Neural cell (in vitro differentiated cells): ENCODE measurements at regions not wholly inside any gene's neighbourhood (a gene's known extent, or its start where the extent isn't known, plus 50 kb on each side); places are given as distances from the start of the nearest gene placed in this dataset.

ENCODE experiments used
- H2AFZ ChIP-seq: fragments of 200-600, 300-800 bp; sonication (generic), shearing (Covaris generic); 2 replicates; pipeline ENCODE4 v1.6.0; 2014; ENCODE audit warnings: low read depth, mild to moderate bottlenecking, antibody characterized with exemption, low read length, moderate library complexity
- H3F3A ChIP-seq: fragments of 200-600 bp; shearing (Covaris generic); 2 replicates; pipeline ENCODE4 v1.6.1; 2016; ENCODE audit warnings: mild to moderate bottlenecking, moderate library complexity, mixed read lengths, antibody characterized with exemption, low read length; ENCODE audit not compliant: insufficient read depth, poor library complexity, severe bottlenecking
- H3K27ac ChIP-seq: fragments of 200-600, 300-800 bp; sonication (generic), shearing (Covaris generic); 2 replicates; pipeline ENCODE4 v1.5.1; 2014; ENCODE audit warnings: mild to moderate bottlenecking, low read length, moderate library complexity
- H3K27me3 ChIP-seq: fragments of 300-800, 200-600 bp; sonication (generic), shearing (Covaris generic); 2 replicates; pipeline ENCODE4 v1.6.0; 2014; ENCODE audit warnings: mild to moderate bottlenecking, low read depth, low read length, moderate library complexity; ENCODE audit not compliant: insufficient read depth
- H3K36me3 ChIP-seq: fragments of 300-800, 200-600 bp; sonication (generic), shearing (Covaris generic); 2 replicates; pipeline ENCODE4 v1.5.1; 2014; ENCODE audit warnings: mild to moderate bottlenecking, antibody characterized with exemption, low read length, moderate library complexity; ENCODE audit not compliant: insufficient read depth
- H3K4me2 ChIP-seq: fragments of 300-800, 200-600 bp; sonication (generic), shearing (Covaris generic); 2 replicates; pipeline ENCODE4 v1.6.0; 2014; ENCODE audit warnings: mild to moderate bottlenecking, low read length
- H3K4me3 ChIP-seq: fragments of 300-800, 200-600 bp; sonication (generic), shearing (Covaris generic); 2 replicates; pipeline ENCODE4 v1.5.1; 2014; ENCODE audit warnings: mild to moderate bottlenecking, low read length, moderate library complexity
- H3K79me2 ChIP-seq: fragments of 200-600 bp; shearing (Covaris generic); replicated peaks from 2 replicates; pipeline ENCODE4 v1.6.0; 2014; ENCODE audit warnings: mild to moderate bottlenecking, low read length, moderate library complexity; ENCODE audit not compliant: insufficient read depth
- H3K9ac ChIP-seq: fragments of 300-800, 200-600 bp; sonication (generic), shearing (Covaris generic); 2 replicates; pipeline ENCODE4 v1.6.1; 2016; ENCODE audit warnings: mild to moderate bottlenecking, low read length, mixed read lengths
- H3K9me2 ChIP-seq: fragments of 200-600 bp; shearing (Covaris generic); 2 replicates; pipeline ENCODE4 v1.6.1; 2016; ENCODE audit warnings: mild to moderate bottlenecking, low read length, mixed read lengths; ENCODE audit not compliant: insufficient read depth
- H3K9me3 ChIP-seq: fragments of 200-600, 300-800 bp; sonication (generic), shearing (Covaris generic); 2 replicates; pipeline ENCODE4 v1.6.1; 2016; ENCODE audit warnings: mild to moderate bottlenecking, mixed run types, low read length, moderate library complexity, mixed read lengths
- H4K20me1 ChIP-seq: fragments of 200-600 bp; shearing (Covaris generic); 2 replicates; pipeline ENCODE4 v1.6.1; 2016; ENCODE audit warnings: mild to moderate bottlenecking, mixed run types; ENCODE audit not compliant: insufficient read depth
- EP300 ChIP-seq: fragments of 450-650 bp; conservative IDR thresholded peaks from 2 replicates; pipeline ENCODE4 v1.6.1; 2014; ENCODE audit warnings: antibody characterized with exemption, mild to moderate bottlenecking, moderate library complexity; ENCODE audit not compliant: poor library complexity, severe bottlenecking
- EZH2 ChIP-seq: fragments of 200-600, 300-800 bp; shearing (Covaris generic), sonication (generic); IDR thresholded peaks from 2 replicates; pipeline ENCODE4 v1.6.1; 2014; ENCODE audit warnings: antibody characterized with exemption, low read length, borderline replicate concordance, mild to moderate bottlenecking; ENCODE audit not compliant: insufficient read depth, poor library complexity, severe bottlenecking
- MXI1 ChIP-seq: fragments of 450-650 bp; conservative IDR thresholded peaks from 2 replicates; pipeline ENCODE4 v1.6.1; 2014; ENCODE audit warnings: antibody characterized with exemption, mild to moderate bottlenecking; ENCODE audit not compliant: poor library complexity, severe bottlenecking
- POLR2AphosphoS5 ChIP-seq: IDR thresholded peaks from 2 replicates; pipeline ENCODE4 v1.6.1; 2012
- RAD21 ChIP-seq: fragments of 450-650 bp; conservative IDR thresholded peaks from 2 replicates; pipeline ENCODE4 v1.6.1; 2014; ENCODE audit warnings: antibody characterized with exemption, mild to moderate bottlenecking, moderate library complexity
- SMC3 ChIP-seq: fragments of 450-650 bp; conservative IDR thresholded peaks from 2 replicates; pipeline ENCODE4 v1.6.1; 2014; ENCODE audit warnings: antibody characterized with exemption, mild to moderate bottlenecking, moderate library complexity; ENCODE audit not compliant: poor library complexity
- TAF1 ChIP-seq: IDR thresholded peaks from 2 replicates; pipeline ENCODE4 v1.6.1; 2012; ENCODE audit warnings: low read depth
- TF ChIP-seq, protein P1 (sequence below): fragments of 450-650 bp; IDR thresholded peaks from 2 replicates; pipeline ENCODE4 v1.5.1; 2014; ENCODE audit warnings: antibody characterized with exemption, mild to moderate bottlenecking, moderate library complexity; ENCODE audit not compliant: poor library complexity, severe bottlenecking
- TF ChIP-seq, protein P2 (sequence below): IDR thresholded peaks from 2 replicates; pipeline ENCODE4 v1.6.1; 2012; ENCODE audit warnings: borderline replicate concordance

DNA sequence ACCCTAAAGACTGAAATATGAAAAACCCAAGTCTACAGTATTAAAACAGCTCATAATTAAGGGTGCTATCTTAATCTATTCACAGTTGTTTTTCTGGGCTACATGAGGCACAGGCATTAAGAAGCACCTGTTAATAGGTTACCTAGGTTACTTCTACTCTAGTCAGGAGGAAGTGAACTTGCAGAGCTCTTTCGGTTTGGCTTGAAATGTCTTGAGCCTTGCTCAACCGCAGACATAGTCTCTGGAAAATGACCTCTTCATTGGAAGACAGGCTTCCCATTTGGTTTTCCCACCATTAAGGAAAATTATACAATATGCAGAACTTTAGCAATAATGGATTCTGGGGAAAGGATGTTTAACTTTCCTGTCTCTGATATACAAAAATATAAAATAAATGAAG lies 142.3 kb upstream of the KCNJ3 start:
- TF ChIP-seq EZH2, result no peak
- no peak for TF ChIP-seq POLR2AphosphoS5
- no peak for TF ChIP-seq MXI1
- TF ChIP-seq, protein P1, sequence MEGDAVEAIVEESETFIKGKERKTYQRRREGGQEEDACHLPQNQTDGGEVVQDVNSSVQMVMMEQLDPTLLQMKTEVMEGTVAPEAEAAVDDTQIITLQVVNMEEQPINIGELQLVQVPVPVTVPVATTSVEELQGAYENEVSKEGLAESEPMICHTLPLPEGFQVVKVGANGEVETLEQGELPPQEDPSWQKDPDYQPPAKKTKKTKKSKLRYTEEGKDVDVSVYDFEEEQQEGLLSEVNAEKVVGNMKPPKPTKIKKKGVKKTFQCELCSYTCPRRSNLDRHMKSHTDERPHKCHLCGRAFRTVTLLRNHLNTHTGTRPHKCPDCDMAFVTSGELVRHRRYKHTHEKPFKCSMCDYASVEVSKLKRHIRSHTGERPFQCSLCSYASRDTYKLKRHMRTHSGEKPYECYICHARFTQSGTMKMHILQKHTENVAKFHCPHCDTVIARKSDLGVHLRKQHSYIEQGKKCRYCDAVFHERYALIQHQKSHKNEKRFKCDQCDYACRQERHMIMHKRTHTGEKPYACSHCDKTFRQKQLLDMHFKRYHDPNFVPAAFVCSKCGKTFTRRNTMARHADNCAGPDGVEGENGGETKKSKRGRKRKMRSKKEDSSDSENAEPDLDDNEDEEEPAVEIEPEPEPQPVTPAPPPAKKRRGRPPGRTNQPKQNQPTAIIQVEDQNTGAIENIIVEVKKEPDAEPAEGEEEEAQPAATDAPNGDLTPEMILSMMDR, result no peak
- TF ChIP-seq RAD21, result no peak
- no peak for TF ChIP-seq EP300
- TF ChIP-seq TAF1, result no peak
- TF ChIP-seq SMC3, result no peak
- TF ChIP-seq, protein P2, sequence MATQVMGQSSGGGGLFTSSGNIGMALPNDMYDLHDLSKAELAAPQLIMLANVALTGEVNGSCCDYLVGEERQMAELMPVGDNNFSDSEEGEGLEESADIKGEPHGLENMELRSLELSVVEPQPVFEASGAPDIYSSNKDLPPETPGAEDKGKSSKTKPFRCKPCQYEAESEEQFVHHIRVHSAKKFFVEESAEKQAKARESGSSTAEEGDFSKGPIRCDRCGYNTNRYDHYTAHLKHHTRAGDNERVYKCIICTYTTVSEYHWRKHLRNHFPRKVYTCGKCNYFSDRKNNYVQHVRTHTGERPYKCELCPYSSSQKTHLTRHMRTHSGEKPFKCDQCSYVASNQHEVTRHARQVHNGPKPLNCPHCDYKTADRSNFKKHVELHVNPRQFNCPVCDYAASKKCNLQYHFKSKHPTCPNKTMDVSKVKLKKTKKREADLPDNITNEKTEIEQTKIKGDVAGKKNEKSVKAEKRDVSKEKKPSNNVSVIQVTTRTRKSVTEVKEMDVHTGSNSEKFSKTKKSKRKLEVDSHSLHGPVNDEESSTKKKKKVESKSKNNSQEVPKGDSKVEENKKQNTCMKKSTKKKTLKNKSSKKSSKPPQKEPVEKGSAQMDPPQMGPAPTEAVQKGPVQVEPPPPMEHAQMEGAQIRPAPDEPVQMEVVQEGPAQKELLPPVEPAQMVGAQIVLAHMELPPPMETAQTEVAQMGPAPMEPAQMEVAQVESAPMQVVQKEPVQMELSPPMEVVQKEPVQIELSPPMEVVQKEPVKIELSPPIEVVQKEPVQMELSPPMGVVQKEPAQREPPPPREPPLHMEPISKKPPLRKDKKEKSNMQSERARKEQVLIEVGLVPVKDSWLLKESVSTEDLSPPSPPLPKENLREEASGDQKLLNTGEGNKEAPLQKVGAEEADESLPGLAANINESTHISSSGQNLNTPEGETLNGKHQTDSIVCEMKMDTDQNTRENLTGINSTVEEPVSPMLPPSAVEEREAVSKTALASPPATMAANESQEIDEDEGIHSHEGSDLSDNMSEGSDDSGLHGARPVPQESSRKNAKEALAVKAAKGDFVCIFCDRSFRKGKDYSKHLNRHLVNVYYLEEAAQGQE, result no peak
- H3K9me3 ChIP-seq, result no peaks in the 10 kb centered on the region
- H3K4me2 ChIP-seq, result no peak overlapping the region
- H3K4me3 ChIP-seq, result no peak overlapping the region
- no peaks in the 10 kb centered on the region for H4K20me1 ChIP-seq
- H2AFZ ChIP-seq, result no peak overlapping the region
- no peak overlapping the region for H3K9ac ChIP-seq
- H3K79me2 ChIP-seq, result no peaks in the 10 kb centered on the region
- H3K27ac ChIP-seq, result no peak overlapping the region
- H3K36me3 ChIP-seq, result no peaks in the 10 kb centered on the region
- no peaks in the 10 kb centered on the region for H3F3A ChIP-seq
- H3K9me2 ChIP-seq, result no peaks in the 10 kb centered on the region
- no peaks in the 10 kb centered on the region for H3K27me3 ChIP-seq

DNA sequence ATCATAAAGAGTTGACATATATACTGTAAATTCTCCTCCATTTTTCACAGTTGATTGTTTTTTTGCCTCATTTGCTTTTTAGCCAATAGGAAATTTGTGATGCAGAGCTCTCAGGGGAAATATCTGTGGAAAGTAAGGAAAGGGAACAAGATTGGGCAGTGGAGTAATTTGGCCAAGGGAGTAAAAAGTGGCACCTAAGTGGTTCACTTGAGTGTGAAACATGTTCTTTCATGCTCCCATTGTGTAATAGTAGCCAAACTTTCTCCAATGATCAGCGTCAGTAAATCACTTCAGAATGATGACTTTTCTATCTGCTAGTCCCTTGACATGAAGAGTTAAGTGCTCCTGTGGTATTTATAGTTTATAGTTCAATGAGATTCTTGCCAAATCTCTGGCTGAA lies 141.9 kb upstream of the KCNJ3 start:
- Histone ChIP-seq H3K9me2 (no peaks in the 10 kb centered on the region), H3K79me2 (no peaks in the 10 kb centered on the region), H3K27ac (no peak overlapping the region), H3K36me3 (no peaks in the 10 kb centered on the region), H2AFZ (no peak overlapping the region), H4K20me1 (no peaks in the 10 kb centered on the region), H3K4me3 (no peak overlapping the region), H3K9ac (no peak overlapping the region), H3K9me3 (no peaks in the 10 kb centered on the region), H3F3A (no peaks in the 10 kb centered on the region), H3K27me3 (no peaks in the 10 kb centered on the region), H3K4me2 (no peak overlapping the region)
- TF ChIP-seq RAD21 (no peak), EZH2 (no peak), SMC3 (no peak), EP300 (no peak), MXI1 (no peak), TAF1 (no peak), POLR2AphosphoS5 (no peak)
- TF ChIP-seq, protein P1, result no peak
- TF ChIP-seq, protein P2, result no peak
